Stimulated activated CD4-positive, alpha-beta T cell treated with anti-CD3 and anti-CD28 coated beads, Interleukin-15, amount 100 ng/mL, for 24 hours (primary cell): ENCODE measurements at regions not wholly inside any gene's neighbourhood (a gene's known extent, or its start where the extent isn't known, plus 50 kb on each side); places are given as distances from the start of the nearest gene placed in this dataset.

ENCODE experiments used
- DNase-seq: peaks from one replicate; pipeline ENCODE4 v3.0.0-alpha.2; 2020

- no peak for DNase-seq
Observed at GRCh38 chr2:2674831-2675230, 343.8 kb upstream of the MYT1L start.

- DNase-seq: no peak
Observed at GRCh38 chr2:2673406-2673805, 342.3 kb upstream of the MYT1L start.

- DNase-seq: no peak
Observed at GRCh38 chr2:2672249-2672648, 341.2 kb upstream of the MYT1L start.

GRCh38 chr2:2671826-2672225 lies 340.8 kb upstream of the MYT1L start:
- DNase-seq: no peak

- no peak for DNase-seq
Observed at GRCh38 chr2:2669316-2669715, 338.2 kb upstream of the MYT1L start.

GRCh38 chr2:2668681-2669265 lies 337.7 kb upstream of the MYT1L start:
- DNase-seq: no peak

- no peak for DNase-seq
Observed at GRCh38 chr2:2667690-2668089, 336.6 kb upstream of the MYT1L start.

GRCh38 chr2:2665834-2666133 lies 334.7 kb upstream of the MYT1L start:
- no peak for DNase-seq

GRCh38 chr2:2664989-2665833 lies 334.1 kb upstream of the MYT1L start:
- DNase-seq: no peak

GRCh38 chr2:2663401-2664036 lies 332.4 kb upstream of the MYT1L start:
- no peak for DNase-seq

- DNase-seq: no peak
Observed at GRCh38 chr2:2662847-2663356, 331.8 kb upstream of the MYT1L start.

- no peak for DNase-seq
Observed at GRCh38 chr2:2662037-2662846, 331.2 kb upstream of the MYT1L start.

- DNase-seq: no peak
Observed at GRCh38 chr2:2660789-2661355, 329.8 kb upstream of the MYT1L start.

- no peak for DNase-seq
Observed at GRCh38 chr2:2657121-2657962, 326.3 kb upstream of the MYT1L start.

GRCh38 chr2:2656115-2657011 lies 325.3 kb upstream of the MYT1L start:
- DNase-seq: no peak

GRCh38 chr2:2655453-2656114 lies 324.5 kb upstream of the MYT1L start:
- DNase-seq: no peak

- DNase-seq: no peak
Observed at GRCh38 chr2:2653231-2653630, 322.2 kb upstream of the MYT1L start.

- no peak for DNase-seq
Observed at GRCh38 chr2:2650608-2651375, 319.7 kb upstream of the MYT1L start.
